Pulmonary artery endothelial cell (primary cell): ENCODE measurements at regions not wholly inside any gene's neighbourhood (a gene's known extent, or its start where the extent isn't known, plus 50 kb on each side); places are given as distances from the start of the nearest gene placed in this dataset.
A peak's percentile ranks its signal among the peaks of the same experiment; 100 is the strongest.
"Not testable (repeated sequence)": the region's sequence is repeated elsewhere in the genome, so short reads cannot be mapped to it uniquely, and the experiment has no call there.

Experiments used
- DNase-seq: peaks from one replicate; pipeline ENCODE4 v3.0.0-alpha.2; 2011; ENCODE audit warnings: low read depth, low spot score

- no peak for DNase-seq
These were observed 127.8 kb upstream of the CCDC180 start for GRCh38 chr9:97179616-97180015.

- no peak for DNase-seq
These were observed 131.3 kb upstream of the CCDC180 start for GRCh38 chr9:97176206-97176605.

GRCh38 chr9:97168174-97168573 lies 129.2 kb upstream of the CTSV start:
- DNase-seq, result not testable (repeated sequence)

GRCh38 chr9:97166496-97167138 lies 127.7 kb upstream of the CTSV start:
- not testable (repeated sequence) for DNase-seq

- no peak for DNase-seq
These were observed 121.3 kb upstream of the CTSV start for GRCh38 chr9:97160255-97160654.

GRCh38 chr9:97158722-97159121 lies 119.8 kb upstream of the CTSV start:
- not testable (repeated sequence) for DNase-seq

- not testable (repeated sequence) for DNase-seq
These were observed 116.5 kb upstream of the CTSV start for GRCh38 chr9:97155441-97155840.

GRCh38 chr9:97153967-97154366 lies 115.0 kb upstream of the CTSV start:
- DNase-seq, result no peak

- not testable (repeated sequence) for DNase-seq
These were observed 114.2 kb upstream of the CTSV start for GRCh38 chr9:97153160-97153559.

- DNase-seq, result not testable (repeated sequence)
These were observed 111.5 kb upstream of the CTSV start for GRCh38 chr9:97150471-97150870.

- not testable (repeated sequence) for DNase-seq
These were observed 109.5 kb upstream of the CTSV start for GRCh38 chr9:97148428-97148827.

GRCh38 chr9:97145680-97146079 lies 106.7 kb upstream of the CTSV start:
- not testable (repeated sequence) for DNase-seq

GRCh38 chr9:97140566-97140965 lies 101.6 kb upstream of the CTSV start:
- no peak for DNase-seq

- no peak for DNase-seq
These were observed 97.5 kb upstream of the CTSV start for GRCh38 chr9:97136421-97136820.

- not testable (repeated sequence) for DNase-seq
These were observed 95.0 kb upstream of the CTSV start for GRCh38 chr9:97133966-97134365.

- no peak for DNase-seq
These were observed 93.9 kb upstream of the CTSV start for GRCh38 chr9:97132865-97133264.

- DNase-seq, result not testable (repeated sequence)
These were observed 91.9 kb upstream of the CTSV start for GRCh38 chr9:97130864-97131263.

GRCh38 chr9:97130387-97130786 lies 91.4 kb upstream of the CTSV start:
- not testable (repeated sequence) for DNase-seq

- no peak for DNase-seq
These were observed 90.0 kb upstream of the CTSV start for GRCh38 chr9:97128919-97129318.

GRCh38 chr9:97124256-97124655 lies 85.3 kb upstream of the CTSV start:
- no peak for DNase-seq

- no peak for DNase-seq
These were observed 71.8 kb upstream of the CTSV start for GRCh38 chr9:97110696-97111095.

GRCh38 chr9:97109194-97109811 lies 70.4 kb upstream of the CTSV start:
- peak; percentile 3 for DNase-seq

- not testable (repeated sequence) for DNase-seq
These were observed 66.3 kb upstream of the CTSV start for GRCh38 chr9:97105220-97105619.
